ENCODE measurements at regions not wholly inside any gene's neighbourhood (a gene's known extent, or its start where the extent isn't known, plus 50 kb on each side); places are given as distances from the start of the nearest gene placed in this dataset.

DNA sequence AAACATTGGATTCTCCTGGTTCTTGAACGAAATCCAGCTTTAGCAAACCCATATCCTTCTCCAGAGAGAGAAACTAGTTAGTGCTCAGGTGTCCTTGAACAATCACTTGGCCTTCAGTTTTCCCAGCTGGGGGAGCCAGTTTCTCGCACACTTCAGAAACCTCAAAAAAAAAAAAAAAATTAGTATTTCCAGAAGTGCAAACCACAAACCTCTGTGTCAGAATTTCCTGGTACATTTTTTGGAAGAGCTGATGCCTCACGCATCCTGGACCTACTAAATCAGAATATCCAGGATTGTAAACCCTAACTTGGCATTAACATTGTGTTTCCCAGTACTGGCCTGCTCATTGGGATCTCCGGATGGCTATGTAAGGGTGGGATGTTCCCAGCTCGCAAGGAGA, 143.4 kb upstream of the EGR2 start:
- ChIA-PET POLR2A (no interaction called here), CTCF (interaction anchor here (0.7 to 1.7 kb wide), 5 partner anchors 42 to 325 kb away, joined by 3 to 7 read pairs (median 3); no protein-coding TSS in a partner anchor)
- no peak for DNase-seq (ENCODE audit: low read depth, low spot score)
- Histone ChIP-seq H3K27me3 (ENCODE audit: control insufficient read depth in 2 of 2, insufficient read depth in 2 of 2, low read length in 2 of 2) (no peaks in the 10 kb centered on the region), H3K9me3 (replicated peaks; ENCODE audit: control insufficient read depth, insufficient read depth, low read length) (no peaks in the 10 kb centered on the region), H3K36me3 (ENCODE audit: control insufficient read depth in 2 of 2, extremely low read depth in 1 of 2, insufficient read depth in 2 of 2, low read length in 2 of 2) (no peaks in the 10 kb centered on the region), H3K4me3 (replicated peaks in 1 of 3; ENCODE audit: insufficient read depth in 1 of 3, low read depth in 1 of 3, low read length in 3 of 3) (no peak overlapping the region), H3K9me1 (replicated peaks; ENCODE audit: control insufficient read depth, extremely low read depth, insufficient read depth, low read length) (no peaks in the 10 kb centered on the region), H3K4me1 (ENCODE audit: control insufficient read depth, extremely low read depth, insufficient read depth, low read length) (no peaks in the 10 kb centered on the region), H3K4me2 (ENCODE audit: insufficient read depth, low read length) (no peak overlapping the region), H3K79me2 (ENCODE audit: control insufficient read depth, insufficient read depth, low read length) (no peaks in the 10 kb centered on the region), H4K20me1 (replicated peaks; ENCODE audit: control insufficient read depth, extremely low read depth, insufficient read depth, low read length) (no peaks in the 10 kb centered on the region), H2AFZ (ENCODE audit: low read depth, low read length) (no peak overlapping the region), H3K27ac (ENCODE audit: insufficient read depth, low read depth, low read length) (no peak overlapping the region), H3K9ac (replicated peaks; ENCODE audit: extremely low read depth, insufficient read depth, low read length) (no peak overlapping the region)
- FAIRE-seq, result no peak
- no TSS peak for BruUV-seq (replicated peaks)
- intact Hi-C loops (cut with micrococcal nuclease) (no loop called here), dilution Hi-C loops (cut with MboI; ENCODE audit: extremely low pct_ligation_motif_present, low sequenced_read_pairs) (no loop called here)
- TF ChIP-seq FOS (IDR thresholded peaks at IDR 0.05; ENCODE audit: borderline replicate concordance, insufficient read depth, low read length), result no peak
- TF ChIP-seq EZH2 (IDR thresholded peaks at IDR 0.05; ENCODE audit: borderline replicate concordance, low read depth, low read length, severe bottlenecking), result no peak
- no peak for TF ChIP-seq CTCF (IDR thresholded peaks at IDR 0.05; ENCODE audit: extremely low read depth in 1 of 2, insufficient read depth in 1 of 2, low read depth in 1 of 2, low read length in 2 of 2)
- no peak for TF ChIP-seq MYC (IDR thresholded peaks at IDR 0.05; ENCODE audit: low read depth, low read length)
- TF ChIP-seq GATA2 (IDR thresholded peaks at IDR 0.05; ENCODE audit: insufficient read depth, insufficient read length, low read depth, low read length), result no peak
- TF ChIP-seq, protein P1, sequence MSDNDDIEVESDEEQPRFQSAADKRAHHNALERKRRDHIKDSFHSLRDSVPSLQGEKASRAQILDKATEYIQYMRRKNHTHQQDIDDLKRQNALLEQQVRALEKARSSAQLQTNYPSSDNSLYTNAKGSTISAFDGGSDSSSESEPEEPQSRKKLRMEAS (IDR thresholded peaks at IDR 0.05; ENCODE audit: insufficient read depth, insufficient read length), result no peak
- TF ChIP-seq POLR2A (IDR thresholded peaks at IDR 0.05; ENCODE audit: low read depth, low read length), result no peak
- TF ChIP-seq JUN (IDR thresholded peaks at IDR 0.05; ENCODE audit: borderline replicate concordance, insufficient read depth, insufficient read length, low read depth), result no peak
- TF ChIP-seq POLR2AphosphoS5 (IDR thresholded peaks at IDR 0.05; ENCODE audit: insufficient read depth, low read depth, low read length), result no peak

Data from endothelial cell of umbilical vein (primary cell).